HG03432 (cell line): ENCODE measurements at regions not wholly inside any gene's neighbourhood (a gene's known extent, or its start where the extent isn't known, plus 50 kb on each side); places are given as distances from the start of the nearest gene placed in this dataset.
A peak's percentile ranks its signal among the peaks of the same experiment; 100 is the strongest.

ENCODE experiments used
- ATAC-seq: cut with Tn5 transposase; IDR thresholded peaks from one replicate; pipeline ENCODE4 v1.9.1; 2021; ENCODE audit warnings: mild to moderate bottlenecking, moderate library complexity; ENCODE audit not compliant: unreplicated experiment

DNA sequence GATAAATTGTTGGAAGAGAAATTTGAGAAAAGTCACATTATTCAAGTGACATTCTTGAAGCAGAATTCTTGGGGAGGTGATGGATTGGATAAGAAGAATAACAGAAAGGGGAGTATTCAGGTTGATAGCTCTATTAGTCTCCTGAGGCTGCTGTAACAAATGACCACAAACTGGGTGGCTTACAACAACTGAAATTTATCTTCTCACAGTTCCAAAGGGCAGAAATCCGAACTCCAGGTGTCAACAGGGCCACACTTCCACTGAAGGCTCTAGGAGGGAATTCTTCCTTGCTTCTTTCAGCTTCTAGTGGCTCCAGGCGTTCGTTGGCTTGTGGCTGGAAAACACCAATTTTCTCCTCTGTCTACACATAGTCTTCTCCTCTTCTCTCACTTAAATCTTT lies 99.8 kb downstream of the TES start:
- ATAC-seq = no peak

DNA sequence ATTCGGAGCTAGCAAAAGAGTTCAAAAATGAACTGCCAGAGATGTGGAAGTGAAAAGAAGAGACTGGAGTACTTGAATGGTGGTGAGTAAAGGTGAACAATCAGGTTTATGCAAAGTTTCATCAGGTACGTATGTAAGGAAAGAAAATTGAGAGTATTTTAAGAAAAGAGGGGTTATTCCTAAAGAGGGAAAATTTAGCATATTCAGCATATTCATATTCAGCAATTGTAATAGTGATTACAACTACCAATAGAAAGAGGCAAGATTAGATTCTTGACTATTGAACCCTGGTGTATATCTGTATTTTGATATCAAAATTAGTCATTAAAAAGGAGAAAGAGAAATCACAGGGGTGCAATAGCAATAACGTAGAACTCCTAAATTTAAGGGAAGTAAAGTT lies 100.9 kb downstream of the TES start:
- no peak for ATAC-seq

DNA sequence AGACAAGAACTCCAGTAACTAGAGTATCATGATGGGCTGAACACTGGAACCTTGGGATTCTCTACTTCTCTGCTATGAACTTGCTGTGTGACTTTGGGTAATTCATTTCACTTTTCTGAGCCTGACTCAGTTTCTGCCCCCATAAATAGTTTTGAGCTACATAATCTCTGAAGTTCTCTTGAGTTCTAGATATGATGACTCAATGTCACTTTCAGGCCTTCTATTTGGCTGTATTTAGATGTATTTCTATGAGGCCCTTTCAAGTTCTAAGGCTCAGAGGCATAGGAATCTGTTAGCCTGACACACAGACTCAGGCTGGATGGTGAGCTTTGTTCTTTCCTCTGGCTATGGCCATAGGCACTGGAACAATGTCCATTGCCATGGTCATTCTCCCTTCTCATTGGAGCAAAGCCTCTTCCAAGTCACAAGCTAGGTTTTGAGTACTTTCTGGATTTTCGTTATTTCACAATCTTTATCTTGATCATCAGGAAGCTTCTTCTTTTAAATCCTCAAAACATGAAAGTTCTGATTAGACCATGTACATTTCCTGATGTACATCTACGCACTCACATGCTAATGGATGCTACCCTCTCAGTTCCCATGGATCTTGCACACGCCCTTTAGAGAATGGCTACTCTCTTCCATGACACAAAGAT lies 101.6 kb downstream of the TES start:
- no peak for ATAC-seq

DNA sequence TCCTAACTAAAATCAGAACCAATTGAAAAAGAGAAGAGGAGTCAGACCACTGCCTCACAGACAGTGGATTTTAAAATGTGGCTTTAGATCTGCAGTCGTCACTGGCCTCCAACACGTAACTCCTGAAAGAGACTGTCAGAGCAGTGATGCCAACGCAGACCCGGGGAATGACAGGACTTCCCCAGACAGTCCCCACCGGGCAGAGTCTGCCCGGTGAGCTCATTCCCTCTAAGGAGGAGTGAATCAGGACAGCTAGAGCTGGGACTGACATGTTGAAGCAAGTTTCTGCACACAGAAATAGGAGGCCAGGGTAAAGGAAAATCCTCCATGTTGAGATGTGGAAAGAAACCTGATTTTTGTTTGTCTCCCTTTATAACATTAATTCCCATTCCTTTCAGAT lies 105.0 kb downstream of the TES start:
- no peak for ATAC-seq

DNA sequence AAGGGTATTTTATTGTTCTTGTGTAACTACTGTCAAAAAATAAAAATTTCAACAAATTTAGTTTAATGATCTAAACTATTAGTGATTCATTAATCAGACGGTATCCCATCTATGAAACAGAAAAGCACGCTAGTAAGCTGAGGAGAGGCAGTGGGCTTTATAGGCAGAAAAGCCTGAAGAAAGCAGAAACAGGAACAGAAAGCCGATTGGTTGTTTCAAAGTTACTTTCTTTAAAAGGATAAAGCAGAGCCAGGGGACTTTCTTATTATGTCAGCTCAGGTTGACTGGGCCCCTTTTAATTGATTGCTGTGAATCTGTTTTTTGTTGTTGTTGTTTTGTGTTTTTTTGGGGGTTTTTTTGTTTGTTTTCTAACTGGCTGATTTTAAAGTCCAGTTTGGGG lies 105.5 kb downstream of the TES start:
- peak; percentile 24 for ATAC-seq

DNA sequence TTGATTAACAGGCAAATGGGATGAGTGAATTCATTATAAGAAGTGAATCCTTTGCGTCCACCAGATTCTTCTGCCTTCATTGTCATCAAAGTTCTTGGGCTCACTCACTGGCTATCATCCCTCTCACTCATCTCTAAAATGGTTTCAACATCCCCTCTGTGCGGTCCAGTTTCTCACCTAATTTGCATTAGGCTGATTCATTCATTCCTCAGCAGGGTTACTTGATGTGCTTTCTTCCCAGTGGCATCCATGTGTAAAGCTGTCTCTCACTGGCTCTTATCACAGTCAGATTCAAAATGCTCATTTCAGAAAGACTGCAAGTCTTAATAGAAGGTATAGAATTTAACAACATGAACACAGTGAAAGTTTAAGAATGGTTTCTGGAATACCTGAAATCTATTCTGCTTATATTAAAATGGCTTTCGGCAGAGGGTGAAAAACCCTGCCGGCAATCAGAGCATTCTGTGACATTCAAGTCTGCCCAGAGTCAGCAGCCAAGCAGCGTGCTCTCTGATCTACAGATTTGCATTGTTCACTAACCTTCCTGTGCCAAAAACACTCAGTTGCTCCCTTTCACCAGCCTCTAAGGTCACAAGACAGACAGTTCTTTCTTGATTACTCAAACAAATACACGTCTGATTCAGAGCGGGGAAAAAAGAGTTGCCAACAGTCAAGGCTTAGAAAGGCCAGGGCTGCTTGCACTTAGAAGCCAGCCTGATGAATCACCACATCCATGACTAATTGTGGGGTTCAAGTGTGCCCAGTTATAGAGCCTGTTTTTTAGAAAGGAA lies 106.7 kb downstream of the TES start:
- ATAC-seq = peak; percentile 92

DNA sequence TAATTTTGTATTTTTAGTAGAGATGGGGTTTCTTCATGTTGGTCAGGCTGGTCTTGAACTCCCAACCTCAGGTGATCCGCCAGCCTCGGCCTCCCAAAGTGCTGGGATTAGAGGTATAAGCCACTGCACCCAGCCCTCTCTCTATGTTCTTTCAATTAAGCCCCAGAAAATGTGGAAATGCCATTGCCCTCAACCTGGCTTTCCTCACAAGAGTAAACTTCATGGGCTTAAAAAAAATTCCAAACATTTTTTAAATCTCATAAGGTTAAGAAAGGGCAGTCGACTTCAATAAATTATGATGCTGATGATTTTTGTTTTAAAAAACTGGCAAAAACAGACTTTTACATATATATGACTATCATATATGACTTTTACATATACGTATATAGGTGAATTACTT lies 107.6 kb downstream of the TES start:
- no peak for ATAC-seq

DNA sequence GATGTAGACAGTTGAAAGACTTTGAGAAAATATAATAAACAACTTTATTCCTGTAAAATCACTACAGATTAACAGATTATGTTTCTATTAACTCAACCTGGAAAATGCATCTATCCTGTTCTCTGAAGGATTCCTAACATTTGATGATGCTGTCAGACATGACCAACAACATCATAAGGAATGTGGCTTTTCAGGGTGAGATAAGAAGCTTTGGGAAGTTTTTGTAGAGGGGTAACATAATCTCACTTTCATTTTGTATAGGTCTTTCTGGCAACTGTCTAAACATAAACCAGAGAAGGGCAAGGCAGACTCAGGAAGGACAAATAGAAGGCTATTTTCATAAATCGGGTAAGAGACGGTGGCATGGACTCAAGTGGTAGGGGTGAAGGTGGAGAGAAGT lies 112.2 kb downstream of the TES start:
- ATAC-seq = no peak

DNA sequence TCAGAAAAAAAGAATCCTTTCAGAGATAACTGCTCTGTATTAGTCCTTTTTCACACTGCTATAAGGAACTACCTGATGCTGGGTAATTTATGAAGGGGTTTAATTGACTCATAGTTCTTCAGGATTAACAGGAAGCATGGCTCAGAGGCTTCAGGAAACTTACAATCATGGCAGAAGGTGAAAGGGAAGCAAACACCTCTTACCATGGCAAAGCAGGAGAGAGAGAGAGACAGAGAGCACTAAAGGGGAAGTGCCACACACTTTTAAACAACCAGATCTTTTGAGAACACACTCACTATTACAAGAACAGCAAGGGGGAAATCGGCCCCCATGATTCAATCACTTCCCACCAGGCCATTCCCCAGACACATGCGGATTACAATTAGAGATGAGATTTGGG lies 114.2 kb downstream of the TES start:
- ATAC-seq = no peak

DNA sequence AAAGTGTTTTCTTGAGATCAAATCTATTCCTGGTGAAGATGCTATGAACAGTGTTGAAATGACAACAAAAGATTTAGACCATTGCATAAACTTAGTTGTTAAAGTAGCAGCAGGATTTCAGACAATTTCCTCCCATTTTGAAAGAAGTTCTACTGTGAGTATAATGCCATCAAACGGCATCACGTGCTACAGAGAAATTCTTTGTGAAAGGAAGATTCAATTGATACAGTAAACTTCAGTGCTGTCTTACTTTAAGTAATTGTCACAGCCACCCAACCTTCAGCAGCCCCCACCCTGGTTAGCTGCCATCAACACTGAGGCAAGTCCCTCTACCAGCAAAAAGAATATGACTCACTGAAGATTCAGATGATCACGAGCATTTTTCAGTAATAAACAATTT lies 115.2 kb downstream of the TES start:
- ATAC-seq = no peak

DNA sequence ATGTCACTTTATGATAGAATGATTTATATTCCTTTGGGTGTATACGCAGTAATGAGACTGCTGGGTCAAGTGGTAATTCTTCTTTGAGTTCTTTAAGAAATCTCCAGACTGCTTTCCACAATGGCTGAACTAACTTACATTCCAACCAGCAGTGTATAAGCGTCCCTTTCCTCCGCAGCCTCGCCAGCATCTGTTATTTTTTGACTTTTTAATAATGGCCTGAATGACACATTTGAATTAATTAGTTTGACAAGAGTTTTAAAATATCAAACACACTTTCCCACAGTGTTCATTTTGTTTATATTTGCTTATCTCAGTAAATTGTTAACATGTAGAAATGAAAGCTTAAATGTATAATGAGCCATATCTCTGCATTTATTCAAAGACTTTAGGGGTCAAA lies 116.8 kb downstream of the TES start:
- no peak for ATAC-seq

DNA sequence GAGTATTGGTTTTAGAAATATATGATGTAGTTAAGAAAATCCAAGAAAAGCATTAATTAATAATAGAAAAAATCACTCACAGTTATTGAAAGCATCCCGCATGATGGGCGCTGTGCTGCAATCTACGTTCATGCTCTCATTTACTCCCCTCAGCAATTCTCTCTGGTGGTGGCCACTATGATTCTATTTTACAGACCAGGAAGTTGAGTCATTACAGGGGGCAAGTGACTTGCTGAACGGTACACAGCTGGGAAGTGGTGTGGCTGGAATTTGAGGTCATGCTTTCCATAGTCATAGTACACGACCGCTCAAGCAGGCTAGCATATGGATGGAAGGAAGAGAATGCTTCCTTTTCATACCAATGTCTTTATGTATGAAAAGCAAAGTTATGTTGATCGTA lies 117.4 kb downstream of the TES start:
- no peak for ATAC-seq

DNA sequence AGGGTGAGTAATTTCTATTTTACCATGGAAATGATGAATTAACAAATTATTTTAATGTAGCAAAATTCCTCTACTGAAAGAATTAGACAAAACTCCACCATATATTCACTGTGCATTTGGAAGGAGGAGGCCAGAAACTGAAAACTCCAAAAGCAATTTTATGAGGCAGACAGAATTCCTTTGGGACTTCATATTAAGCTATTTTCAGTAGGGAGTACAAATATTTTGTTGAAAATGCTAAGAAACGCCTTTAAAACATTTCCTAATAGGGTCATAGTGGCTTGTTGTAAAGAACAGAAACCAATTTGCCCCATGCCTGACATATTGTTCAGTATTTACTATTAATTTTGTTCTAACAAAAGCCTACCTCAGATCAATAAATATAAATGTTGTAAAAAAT lies 117.8 kb downstream of the TES start:
- no peak for ATAC-seq

DNA sequence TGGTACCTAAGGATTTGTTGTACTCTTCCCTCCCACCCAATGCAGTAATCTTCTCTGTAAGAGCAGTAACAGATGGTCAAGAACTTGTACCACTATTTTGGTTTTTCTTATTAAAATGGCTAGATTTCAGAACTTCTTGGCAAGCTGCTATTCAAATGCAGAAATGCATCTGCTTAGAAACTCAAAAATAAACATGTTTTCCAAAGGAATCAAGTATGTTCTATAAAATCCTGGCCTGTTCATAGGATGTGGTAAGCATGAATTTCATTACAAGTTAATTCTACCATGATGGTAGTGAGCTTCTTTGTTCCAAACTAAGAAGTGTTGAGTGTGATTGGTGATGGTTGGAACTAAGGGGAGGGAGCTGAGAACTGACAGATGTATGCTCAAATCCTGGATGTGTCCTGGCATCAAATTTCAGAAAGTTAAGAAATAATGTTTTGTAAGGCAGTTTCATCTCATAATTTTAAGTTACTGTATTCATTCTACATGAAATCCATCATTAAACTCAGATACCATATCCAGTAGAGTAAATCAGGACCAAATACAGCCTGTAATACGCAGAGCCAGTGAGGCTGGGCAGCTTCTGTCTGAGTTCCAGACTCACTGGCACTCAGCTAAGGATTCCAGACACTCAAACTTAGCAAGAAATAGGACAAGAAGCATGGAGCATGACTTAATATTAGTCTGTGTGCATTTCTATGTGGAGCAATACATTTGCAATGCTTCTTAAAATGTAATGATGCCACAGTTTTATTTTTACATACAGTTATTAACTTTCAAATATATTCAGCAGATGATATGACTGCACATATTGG lies 119.6 kb downstream of the TES start:
- ATAC-seq = no peak

DNA sequence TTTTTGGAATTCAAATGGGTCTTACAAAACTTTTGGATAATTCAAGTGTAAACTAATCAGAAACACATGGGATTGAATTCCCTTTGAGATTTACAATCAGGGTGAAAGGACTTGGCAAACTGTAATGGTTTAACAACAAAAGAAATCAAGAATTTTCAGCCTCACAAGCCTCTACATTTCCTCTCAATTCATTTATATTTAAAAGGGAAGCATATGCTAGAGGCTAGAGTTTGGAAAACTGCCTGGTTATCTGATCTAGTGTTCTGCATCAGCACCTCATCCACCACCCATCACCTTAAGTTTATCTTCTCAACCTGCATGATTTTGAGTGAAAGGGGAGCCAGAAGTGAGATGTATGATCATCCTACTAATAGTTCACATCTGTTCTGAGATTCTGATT lies 120.7 kb downstream of the TES start:
- no peak for ATAC-seq

DNA sequence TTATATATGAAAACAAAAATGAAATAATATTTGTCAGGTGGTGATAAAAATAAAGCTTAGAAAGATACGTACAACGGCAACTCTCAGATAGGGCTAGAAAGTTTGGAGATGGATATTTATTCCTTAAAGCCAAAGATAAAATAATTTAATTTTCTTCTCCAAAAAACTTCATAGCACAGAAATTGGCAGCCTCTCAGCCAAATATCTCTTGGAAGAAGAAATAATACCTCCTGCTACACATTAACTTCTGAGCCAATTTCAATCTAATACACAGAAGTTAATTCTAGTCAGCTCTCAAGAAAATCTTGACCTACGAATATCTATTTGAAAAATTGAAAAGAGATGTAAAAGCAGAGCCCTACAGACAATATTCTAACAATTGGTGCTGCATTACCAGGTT lies 122.4 kb downstream of the TES start:
- no peak for ATAC-seq

DNA sequence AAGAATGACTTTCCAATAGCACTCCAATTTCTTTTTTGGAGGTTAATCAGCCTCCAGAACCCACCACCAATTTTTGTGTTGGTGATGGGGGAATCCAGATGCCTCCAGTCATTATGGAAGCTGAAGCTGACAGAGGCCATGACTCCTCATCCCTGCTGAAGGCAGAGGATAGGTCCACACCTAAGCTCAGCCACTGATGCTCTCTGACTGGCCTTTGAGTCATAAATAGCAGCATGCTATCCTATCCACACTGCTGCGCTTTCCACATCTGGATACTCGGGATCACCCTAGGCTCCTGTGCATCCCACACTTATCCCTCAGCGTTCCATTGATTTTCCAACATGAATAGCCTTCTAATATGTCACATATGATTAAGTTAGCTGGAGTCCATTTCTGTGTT lies 124.2 kb downstream of the TES start:
- ATAC-seq = no peak

DNA sequence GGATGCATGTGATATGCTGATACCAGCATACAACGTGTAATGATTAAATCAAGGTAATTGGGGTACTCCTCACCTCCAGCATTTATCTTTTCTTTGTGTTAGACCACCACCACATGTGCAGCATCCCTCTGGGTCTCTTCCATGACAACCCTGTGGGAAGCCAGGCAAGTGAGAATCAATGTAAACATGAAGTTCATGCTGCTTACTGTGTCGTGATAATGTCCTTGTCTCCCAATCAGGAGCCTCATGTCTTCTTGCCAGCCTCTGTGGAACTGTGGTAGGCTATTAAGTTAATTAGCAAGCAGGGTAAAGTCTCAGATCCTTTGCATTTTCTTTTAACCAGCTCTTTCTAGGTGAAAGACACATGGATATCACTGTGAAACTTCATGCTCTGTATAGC lies 126.7 kb downstream of the TES start:
- no peak for ATAC-seq

DNA sequence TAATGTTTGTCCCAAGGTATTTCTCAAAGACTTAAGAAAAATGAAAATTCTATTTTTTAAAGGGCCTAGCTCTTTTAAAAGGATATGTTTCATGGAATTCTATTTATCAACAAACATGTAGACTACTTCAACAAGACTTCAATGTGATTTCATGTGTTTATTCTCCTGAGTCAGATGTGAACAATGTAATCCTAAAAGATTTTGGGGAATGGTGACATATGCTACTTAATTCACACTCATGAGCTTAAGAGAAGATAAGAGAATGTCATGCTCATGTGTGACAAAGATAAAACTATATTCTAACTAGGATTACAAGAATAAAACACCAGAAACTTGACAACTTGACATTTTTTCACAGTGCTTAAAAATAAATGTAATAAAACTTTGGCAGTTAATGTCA lies 127.5 kb downstream of the TES start:
- ATAC-seq = no peak

DNA sequence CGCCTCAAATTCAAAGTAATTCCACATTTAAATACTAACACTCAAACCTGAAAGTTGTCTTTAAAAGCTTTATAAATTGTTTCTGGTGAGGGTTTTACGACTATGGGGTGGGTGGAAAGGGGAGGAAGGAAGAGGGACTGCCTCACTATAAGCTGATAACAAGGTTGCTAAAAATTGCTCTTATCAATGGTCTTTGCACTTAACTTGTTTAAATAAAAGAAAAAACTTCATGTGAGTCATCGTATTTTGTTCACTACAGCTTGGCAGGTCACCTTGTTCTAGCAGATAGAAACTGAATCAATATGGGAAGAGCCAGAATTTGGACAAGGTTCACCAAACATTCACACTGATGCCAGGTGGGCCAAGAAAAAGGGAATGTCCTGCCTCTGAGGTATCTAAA lies 129.2 kb downstream of the TES start:
- no peak for ATAC-seq

DNA sequence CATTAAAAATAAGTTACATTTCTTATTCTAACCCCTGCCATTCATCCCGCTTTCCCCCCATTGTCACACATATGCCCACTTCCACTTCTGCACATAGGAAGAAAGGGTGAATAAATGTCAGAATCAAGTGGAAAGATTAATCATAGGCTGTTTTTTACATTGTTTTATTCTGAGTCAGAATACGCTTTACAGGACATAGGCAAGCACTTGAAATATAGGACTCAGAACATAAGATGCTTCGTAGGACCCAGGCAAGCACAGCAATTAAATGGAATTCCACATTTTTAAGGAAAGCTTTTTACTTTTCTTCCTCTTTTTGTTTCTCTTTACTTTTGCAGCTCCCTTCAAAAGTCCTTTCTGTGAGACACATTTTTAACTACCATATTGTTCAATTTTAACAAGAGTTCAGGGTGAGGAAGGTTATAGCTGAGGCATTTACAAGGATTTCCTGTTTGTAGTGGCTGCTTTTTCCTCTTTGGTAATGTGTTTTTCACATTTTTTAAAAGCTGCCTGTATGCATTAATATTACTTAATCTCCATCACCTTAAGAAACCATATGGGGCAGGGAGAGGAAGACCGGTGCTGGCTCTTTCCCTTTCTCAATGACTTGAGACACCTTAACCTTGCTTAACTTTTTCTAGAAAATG lies 130.0 kb downstream of the TES start:
- no peak for ATAC-seq
